Left kidney (tissue), 1 donor: ENCODE measurements at regions not wholly inside any gene's neighbourhood (a gene's known extent, or its start where the extent isn't known, plus 50 kb on each side); places are given as distances from the start of the nearest gene placed in this dataset.
"Not testable (repeated sequence)": the region's sequence is repeated elsewhere in the genome, so short reads cannot be mapped to it uniquely, and the experiment has no call there.

Experiments
- DNase-seq: peaks from one replicate; pipeline ENCODE4 v3.0.0-alpha.2; 2013

- DNase-seq: no peak
Measured at GRCh38 chrX:63285375-63285774, 65.8 kb downstream of the SPIN4 start.

DNA sequence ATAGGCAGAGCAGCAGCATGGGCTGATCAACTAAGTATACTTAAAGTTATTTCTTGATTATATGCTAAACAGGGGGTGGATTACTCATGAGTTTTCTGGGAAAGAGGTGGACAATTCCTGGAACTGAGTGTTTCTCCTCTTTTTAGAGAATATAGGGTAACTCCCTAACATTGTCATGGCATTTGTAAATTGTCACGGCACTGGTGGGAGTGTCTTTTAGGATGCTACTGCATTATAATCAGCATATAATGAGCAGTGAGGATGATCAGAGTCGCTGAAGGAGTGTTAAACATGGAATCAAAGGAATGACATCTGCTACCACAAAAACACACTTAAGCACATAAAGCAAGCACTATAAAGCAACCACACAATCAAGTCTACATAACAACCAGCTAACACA lies 66.5 kb downstream of the SPIN4 start:
- DNase-seq: no peak

GRCh38 chrX:63283348-63283747 lies 67.8 kb downstream of the SPIN4 start:
- no peak for DNase-seq

DNA sequence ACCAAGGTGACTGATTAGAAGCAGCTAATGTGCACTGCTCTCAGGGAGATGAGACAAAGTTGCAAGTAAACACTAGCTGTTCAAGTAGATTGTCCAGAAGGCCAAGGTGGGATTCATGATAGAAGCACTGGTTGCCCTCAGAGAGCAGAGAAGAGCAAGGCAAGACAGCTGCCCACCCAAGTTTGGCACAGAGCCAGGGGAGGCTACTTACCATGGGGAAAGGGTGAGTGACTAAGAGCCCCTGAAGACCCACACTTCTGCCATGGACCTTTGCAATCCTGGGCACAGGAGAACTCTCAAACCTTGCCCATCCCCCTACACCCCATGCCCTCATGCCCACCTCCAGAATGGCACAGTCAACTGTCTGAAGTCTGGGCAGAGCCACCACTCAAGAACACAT lies 68.3 kb downstream of the SPIN4 start:
- DNase-seq: no peak

DNA sequence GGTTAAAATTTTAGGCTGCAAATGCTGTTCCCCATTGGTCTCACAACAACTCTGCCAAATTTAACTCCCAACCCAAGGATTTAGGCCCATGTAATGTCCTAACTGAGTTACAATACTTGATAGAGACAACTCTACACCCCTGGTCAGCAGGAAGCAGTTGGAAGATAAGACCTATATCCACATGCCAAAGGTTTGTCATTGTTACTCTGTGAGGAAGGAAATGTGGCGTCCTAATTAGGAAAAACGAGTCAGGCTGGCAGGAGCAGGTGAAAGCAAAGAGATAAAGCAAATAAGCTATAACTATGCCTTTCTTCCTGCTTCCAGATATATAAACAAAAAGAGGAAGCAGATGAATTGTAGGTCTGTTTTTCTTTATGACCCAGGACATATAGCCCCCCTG lies 69.1 kb downstream of the SPIN4 start:
- no peak for DNase-seq

DNA sequence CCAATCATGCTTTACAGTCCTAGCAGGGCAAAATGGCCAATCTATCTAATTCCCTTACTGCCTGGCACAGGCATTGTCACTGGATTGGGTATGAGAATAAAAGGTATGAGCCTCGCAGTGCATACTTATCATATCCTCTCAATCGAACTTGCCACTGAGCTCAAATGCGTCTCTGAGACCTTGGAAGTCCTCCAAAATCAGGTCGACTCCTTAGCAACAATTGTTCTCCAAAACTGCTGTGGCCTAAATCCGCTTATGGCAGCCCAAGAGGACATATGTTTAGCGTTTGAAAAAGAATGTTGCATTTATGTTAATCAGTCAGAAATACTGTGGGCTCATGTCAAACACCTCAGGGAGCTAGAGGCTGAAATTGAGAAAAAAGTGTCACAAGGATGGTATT lies 69.7 kb downstream of the SPIN4 start:
- DNase-seq: no peak

DNA sequence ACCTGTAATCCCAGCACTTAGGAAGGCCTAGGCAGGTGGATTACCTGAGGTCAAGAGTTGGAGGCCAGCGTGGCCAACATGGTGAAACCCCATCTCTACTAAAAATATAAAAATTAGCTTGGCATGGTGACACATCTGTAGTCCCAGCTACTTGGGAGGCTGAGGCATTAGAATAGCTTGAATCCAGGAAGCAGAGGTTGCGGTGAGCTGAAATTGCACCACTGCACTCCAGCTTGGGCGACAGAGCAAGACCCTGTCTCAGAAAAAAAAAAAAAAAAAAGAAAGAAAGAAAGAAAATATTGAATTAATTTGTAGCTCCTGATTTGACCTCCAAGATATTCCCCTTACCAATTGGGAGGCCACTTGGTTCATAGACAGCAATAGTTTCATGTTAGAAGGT lies 73.7 kb downstream of the SPIN4 start:
- not testable (repeated sequence) for DNase-seq

DNA sequence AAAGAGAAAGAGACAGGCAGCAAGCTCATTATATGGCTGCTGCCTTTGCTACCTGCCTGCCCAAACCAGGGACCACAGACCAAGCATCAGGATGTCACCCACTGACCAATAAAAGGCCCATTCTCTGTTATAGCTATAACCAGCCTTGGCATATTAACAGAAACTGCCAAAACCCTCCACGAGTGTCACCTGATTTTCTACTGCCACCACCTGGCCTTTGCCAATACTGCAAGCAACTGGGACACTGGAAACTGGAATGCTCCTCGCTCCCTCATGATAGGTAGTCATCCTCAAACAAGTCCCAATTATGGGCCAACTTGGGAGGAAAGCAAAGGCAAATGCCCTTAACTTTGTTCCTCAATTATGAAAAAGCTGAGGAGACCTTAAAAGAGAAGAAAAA lies 76.0 kb downstream of the SPIN4 start:
- DNase-seq: no peak

GRCh38 chrX:63270873-63271272 lies 80.3 kb downstream of the SPIN4 start:
- DNase-seq: no peak

- DNase-seq: no peak
Measured at GRCh38 chrX:63258144-63258543, 93.0 kb downstream of the SPIN4 start.

DNA sequence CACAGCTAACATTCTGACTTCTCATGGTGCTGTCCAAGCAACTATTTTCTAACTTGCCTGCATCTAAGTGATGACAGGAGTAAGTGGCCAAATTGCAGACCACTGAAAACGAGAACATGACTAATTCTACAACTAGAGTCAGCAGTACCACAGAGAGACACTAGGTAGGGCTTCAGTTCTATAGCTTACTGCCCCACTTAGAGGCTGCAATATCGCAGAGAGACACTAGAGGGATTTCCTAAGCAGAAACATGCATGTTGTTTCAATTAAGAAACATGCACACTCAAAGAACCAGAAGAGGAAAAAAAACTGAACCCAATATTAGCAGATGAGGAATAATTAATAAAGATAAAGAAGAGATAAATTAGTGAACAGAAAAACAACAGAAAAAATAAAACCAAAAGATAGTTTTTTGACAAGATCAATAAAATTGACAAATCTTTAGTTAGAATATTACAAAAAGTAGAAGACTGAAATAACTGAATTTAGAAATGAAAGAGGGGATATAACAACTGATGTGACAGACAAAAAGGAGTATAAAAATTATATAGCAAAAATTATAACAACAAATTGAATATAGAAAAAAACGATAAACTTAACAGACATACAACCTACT lies 100.8 kb downstream of the SPIN4 start:
- peak; percentile 75 for DNase-seq

DNA sequence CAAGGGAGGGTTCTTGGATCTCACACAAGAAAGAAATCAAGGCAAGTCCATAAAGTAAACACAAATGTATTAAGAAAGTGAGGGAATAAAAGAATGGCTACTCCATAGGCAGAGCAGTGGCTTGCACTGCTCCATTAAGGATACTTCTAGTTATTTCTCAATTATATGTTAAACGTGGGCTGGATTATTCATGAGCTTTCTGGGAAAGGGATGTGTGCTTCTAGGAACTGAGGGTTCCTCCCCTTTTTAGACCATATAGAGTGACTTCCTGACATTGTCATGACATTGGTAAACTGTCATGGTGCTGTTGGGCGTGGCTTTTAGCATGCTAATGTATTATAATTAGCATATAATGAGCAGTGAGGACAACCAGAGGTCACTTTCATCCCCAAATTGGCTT lies 108.4 kb downstream of the SPIN4 start:
- DNase-seq: not testable (repeated sequence)

DNA sequence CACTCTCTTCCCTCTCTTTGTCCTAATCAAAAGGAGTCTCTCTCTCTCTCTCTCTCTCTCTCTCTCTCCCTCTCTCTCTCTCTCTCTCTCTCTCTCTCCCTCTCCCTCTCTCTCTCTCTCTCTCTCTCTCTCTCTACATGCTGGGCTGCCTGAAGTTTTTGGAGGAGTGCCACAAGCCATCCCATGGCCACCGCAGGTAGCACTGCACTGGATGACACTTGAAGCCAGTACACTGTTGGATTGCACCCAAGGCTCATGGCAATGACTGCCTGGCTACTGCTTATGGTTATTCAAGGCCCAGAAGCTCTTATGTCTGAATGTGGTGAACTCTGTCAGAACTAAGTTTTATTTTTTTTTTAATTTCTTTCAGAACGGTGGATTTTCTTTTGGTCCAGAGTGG lies 115.2 kb downstream of the SPIN4 start:
- DNase-seq: not testable (repeated sequence)

- DNase-seq: not testable (repeated sequence)
Measured at GRCh38 chrX:63233013-63233412, 118.1 kb downstream of the SPIN4 start.

DNA sequence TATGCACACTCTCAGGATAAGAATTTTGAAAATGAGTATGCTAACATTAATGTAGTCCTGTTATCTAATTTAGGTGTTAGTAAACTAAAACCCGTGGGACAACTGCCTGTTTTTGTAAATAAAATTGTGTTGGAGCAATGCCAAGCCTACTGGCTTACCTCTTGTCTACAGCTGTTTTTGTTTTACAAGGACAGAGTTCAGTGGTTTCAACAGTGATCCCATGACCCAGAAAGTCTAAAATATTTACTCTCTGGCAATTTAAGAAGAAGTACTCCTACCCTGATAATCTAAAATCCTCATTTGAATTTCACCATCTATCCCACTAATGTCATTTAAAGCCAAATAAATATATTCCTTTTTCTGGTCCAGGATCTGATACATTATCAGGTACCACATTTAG lies 132.9 kb downstream of the SPIN4 start:
- not testable (repeated sequence) for DNase-seq

- DNase-seq: not testable (repeated sequence)
Measured at GRCh38 chrX:63217549-63217948, 133.6 kb downstream of the SPIN4 start.

DNA sequence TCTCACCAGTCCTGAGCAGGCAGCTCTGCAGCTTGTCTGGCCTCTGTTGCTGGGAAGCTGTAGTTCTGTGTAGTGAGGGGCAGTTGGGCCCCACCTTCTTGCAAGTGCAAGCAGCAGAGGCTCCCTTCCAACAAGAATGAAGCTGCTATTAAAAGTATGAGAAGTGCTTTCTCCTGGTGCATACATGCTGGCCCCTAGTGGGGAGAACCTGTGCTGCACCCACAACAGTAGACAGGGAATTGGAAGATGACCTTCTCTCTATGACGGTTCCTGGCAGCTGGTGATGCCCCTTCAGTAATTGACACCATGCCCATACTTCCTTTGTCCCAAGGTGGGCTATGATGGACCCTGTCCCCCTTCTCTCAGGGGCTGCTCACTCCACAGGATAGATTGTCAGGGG lies 141.5 kb downstream of the SPIN4 start:
- DNase-seq: not testable (repeated sequence)

- not testable (repeated sequence) for DNase-seq
Measured at GRCh38 chrX:63209128-63209527, 142.0 kb downstream of the SPIN4 start.

- not testable (repeated sequence) for DNase-seq
Measured at GRCh38 chrX:63204266-63205074, 146.7 kb downstream of the SPIN4 start.

- not testable (repeated sequence) for DNase-seq
Measured at GRCh38 chrX:63201987-63202386, 149.1 kb downstream of the SPIN4 start.

DNA sequence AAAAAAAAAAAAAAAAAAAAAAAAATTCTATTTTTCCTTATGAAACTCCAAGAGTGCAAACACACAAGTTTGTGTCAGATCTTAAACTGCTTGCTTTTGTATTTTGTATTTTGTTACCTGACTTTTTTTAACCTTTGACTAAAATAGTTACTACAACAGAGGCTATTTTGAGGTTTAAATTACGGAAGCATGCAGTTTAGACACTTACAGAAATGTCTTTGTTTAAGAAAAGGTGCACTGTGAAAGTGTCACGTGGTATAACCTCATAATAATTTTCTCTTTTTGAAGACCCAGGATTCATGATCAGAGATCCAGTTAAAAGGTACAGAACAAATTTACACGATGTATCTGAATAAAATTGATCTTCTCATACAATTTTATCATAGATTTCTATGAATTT lies 152.4 kb downstream of the SPIN4 start:
- not testable (repeated sequence) for DNase-seq

GRCh38 chrX:63192366-63193041 lies 158.6 kb downstream of the SPIN4 start:
- not testable (repeated sequence) for DNase-seq

GRCh38 chrX:63186137-63186536 lies 165.0 kb downstream of the SPIN4 start:
- no peak for DNase-seq
